ENCODE measurements at regions not wholly inside any gene's neighbourhood (a gene's known extent, or its start where the extent isn't known, plus 50 kb on each side); places are given as distances from the start of the nearest gene placed in this dataset.

GRCh38 chr9:81877047-81877446 lies 51.2 kb upstream of the SPATA31D4 start:
- no peak overlapping the region for H3K4me3 ChIP-seq
- H3K9me3 ChIP-seq: no peaks in the 10 kb centered on the region
- no peak for DNase-seq
- H3K27me3 ChIP-seq: no peaks in the 10 kb centered on the region
- no peak overlapping the region for H3K27ac ChIP-seq
- no peak for TF ChIP-seq EP300 (IDR thresholded peaks at IDR 0.05)
- TF ChIP-seq POLR2AphosphoS5 (IDR thresholded peaks at IDR 0.05): no peak
- no peak for TF ChIP-seq CTCF (IDR thresholded peaks at IDR 0.05)
- no peak for TF ChIP-seq POLR2A (IDR thresholded peaks at IDR 0.05)
- intact Hi-C loops (cut with DNase I): no loop called here
- WGBS, 2 donors: 38 to 79% methylated on average over 9 of the region's 9 CpGs
- no peaks in the 10 kb centered on the region for H3K36me3 ChIP-seq
- peaks cover 0 to 8% (median 4%) of the 10 kb centered on the region in 4 donors for H3K4me1 ChIP-seq
